Left ventricle myocardium inferior (tissue), 1 donor: ENCODE measurements at regions not wholly inside any gene's neighbourhood (a gene's known extent, or its start where the extent isn't known, plus 50 kb on each side); places are given as distances from the start of the nearest gene placed in this dataset.

Experiments
- DNase-seq: peaks from one replicate; pipeline ENCODE4 v3.0.0-alpha.2; 2020
- H3K27ac ChIP-seq: fragments of 200-600 bp; replicated peaks from 2 replicates; pipeline ENCODE4 v1.8.0; 2021
- H3K27me3 ChIP-seq: fragments of 200-600 bp; 2 replicates; pipeline ENCODE4 v1.8.0; 2021; ENCODE audit warnings: low read depth
- H3K36me3 ChIP-seq: fragments of 200-600 bp; 2 replicates; pipeline ENCODE4 v1.8.0; 2021
- H3K4me1 ChIP-seq: fragments of 200-600 bp; 2 replicates; pipeline ENCODE4 v1.8.0; 2021
- H3K4me3 ChIP-seq: fragments of 200-600 bp; 2 replicates; pipeline ENCODE4 v1.8.0; 2021; ENCODE audit warnings: mild to moderate bottlenecking, moderate library complexity
- H3K9me3 ChIP-seq: fragments of 200-600 bp; replicated peaks from 2 replicates; pipeline ENCODE4 v1.8.0; 2021
- intact Hi-C: fragments of 100-400 bp; cut with micrococcal nuclease; formaldehyde crosslinking; loops from one replicate; pipeline ENCODE4 v1.11.0; 2022
- TF ChIP-seq, protein P1 (sequence below): fragments of 200-600 bp; IDR thresholded peaks from 2 replicates; pipeline ENCODE4 v1.8.0; 2021; ENCODE audit warnings: antibody characterized with exemption, mild to moderate bottlenecking, borderline replicate concordance
- donor health status: DM: no; HTN: yes; CAD: no; lungs with severe emphysema.

DNA sequence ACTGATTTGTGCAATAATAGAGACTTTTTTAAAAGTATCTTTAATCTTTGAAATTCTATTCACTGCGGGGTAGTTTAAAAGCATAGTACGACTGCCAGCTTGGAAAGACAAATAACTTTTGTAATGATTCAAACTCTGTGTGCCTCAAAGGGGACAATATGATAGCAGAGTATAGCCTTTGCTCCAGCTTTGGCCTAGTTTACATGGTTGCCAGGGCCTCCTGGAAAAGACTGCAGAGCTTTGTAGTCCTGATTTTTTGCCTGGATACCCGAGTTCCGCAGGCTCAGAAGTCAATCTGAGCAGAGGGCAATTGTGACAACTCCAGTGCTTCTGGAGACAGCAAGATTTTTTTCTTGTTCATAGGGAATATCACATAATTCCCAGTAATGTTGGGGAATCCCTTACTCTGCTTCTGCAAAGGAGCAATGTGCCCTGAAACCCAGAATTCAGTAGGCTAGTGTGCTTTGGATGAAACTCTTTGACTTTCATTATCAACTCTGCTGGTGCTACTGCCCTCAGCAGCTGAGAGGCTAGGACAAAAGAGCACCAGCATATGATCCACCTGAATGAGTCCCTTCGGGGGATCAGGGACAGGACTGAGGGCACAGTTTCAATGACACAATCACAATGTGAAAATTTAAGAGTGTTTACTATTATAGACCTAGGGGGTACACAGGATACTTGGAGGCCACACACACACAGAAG, 768.1 kb downstream of the TMEM182 start:
- Histone ChIP-seq H3K9me3 (peaks cover 42% of the 10 kb centered on the region), H3K36me3 (no peaks in the 10 kb centered on the region), H3K27ac (no peak overlapping the region), H3K4me3 (no peak overlapping the region), H3K4me1 (no peaks in the 10 kb centered on the region), H3K27me3 (no peaks in the 10 kb centered on the region)
- DNase-seq = no peak
- intact Hi-C loops = no loop called here
- TF ChIP-seq, protein P1, sequence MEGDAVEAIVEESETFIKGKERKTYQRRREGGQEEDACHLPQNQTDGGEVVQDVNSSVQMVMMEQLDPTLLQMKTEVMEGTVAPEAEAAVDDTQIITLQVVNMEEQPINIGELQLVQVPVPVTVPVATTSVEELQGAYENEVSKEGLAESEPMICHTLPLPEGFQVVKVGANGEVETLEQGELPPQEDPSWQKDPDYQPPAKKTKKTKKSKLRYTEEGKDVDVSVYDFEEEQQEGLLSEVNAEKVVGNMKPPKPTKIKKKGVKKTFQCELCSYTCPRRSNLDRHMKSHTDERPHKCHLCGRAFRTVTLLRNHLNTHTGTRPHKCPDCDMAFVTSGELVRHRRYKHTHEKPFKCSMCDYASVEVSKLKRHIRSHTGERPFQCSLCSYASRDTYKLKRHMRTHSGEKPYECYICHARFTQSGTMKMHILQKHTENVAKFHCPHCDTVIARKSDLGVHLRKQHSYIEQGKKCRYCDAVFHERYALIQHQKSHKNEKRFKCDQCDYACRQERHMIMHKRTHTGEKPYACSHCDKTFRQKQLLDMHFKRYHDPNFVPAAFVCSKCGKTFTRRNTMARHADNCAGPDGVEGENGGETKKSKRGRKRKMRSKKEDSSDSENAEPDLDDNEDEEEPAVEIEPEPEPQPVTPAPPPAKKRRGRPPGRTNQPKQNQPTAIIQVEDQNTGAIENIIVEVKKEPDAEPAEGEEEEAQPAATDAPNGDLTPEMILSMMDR = no peak

DNA sequence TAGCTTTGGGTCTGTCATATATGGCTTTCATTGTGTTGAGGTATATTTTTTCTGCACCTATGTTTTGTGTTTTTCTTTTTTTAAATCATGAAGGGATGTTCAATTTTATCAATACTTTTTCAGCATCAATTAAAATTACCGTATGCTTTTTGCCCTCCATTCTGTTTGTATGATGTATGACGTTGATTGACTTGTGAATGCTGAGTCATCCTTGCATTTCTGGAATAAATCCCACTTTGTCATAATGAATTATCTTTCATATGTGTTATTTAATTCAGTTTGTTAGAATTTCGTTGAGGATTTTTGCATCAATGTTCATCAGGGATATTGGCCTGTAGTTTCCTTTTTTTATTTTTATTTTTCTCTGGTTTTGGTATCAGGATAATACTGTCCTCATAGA, 790.9 kb downstream of the TMEM182 start:
- Histone ChIP-seq H3K27me3 (no peaks in the 10 kb centered on the region), H3K9me3 (peaks cover 61% of the 10 kb centered on the region), H3K4me3 (no peak overlapping the region), H3K4me1 (no peaks in the 10 kb centered on the region), H3K36me3 (no peaks in the 10 kb centered on the region), H3K27ac (no peak overlapping the region)
- no peak for DNase-seq
- intact Hi-C loops = no loop called here
- TF ChIP-seq, protein P1 = no peak

DNA sequence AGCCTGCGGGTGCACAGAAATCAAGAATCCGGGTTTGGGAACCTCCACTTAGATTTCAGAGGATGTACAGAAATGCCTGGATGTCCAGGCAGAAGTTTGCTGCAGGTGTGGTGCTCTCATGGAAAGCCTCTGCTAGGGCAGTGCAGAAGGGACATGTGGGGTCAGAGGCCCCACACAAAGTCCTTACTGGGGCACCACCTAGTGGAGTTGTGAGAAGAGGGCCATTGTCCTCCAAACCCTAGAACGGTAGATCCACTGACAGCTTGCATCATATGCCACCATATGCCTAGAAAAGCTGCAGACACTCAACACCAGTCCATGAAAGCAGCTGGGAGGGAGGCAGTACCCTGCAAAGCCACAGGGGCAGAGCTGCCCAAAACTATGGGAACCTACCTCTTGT, 833.0 kb downstream of the TMEM182 start:
- Histone ChIP-seq H3K27ac (no peak overlapping the region), H3K4me3 (no peak overlapping the region), H3K27me3 (no peaks in the 10 kb centered on the region), H3K9me3 (peaks cover 57% of the 10 kb centered on the region), H3K4me1 (no peaks in the 10 kb centered on the region), H3K36me3 (no peaks in the 10 kb centered on the region)
- TF ChIP-seq, protein P1 = no peak
- intact Hi-C loops = no loop called here
- no peak for DNase-seq

DNA sequence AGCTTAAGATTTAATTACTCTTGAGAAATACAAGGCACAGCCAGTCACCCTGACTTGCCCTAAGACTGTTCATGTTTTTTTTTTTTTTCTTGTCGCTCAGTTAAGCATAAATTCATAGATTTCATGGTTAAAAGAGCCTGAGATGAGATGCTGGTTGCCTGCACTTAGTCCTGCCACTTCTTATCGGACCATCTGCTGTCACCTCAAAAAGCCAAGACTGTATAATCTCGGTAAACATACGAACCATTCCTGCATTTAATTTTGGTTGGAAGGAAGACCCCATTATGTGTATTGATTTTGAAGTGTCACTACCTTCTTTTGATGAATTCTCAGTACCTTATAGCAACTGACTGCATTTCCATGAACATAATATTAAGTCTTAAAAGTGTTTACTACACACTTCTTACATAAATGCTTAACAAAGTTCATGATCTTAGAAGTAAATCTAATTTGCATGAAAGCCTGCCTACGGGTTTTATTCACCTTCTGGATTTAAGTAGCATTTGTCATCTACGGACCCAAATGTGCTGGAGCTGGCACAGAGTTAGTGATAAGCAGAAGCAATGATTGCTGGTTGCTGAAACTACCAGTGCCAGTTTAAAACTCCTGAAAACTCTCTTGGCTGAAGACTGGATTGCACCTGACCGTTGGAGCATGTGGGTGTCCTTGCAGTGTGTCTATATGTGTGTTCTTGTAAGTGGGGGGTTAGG, 843.4 kb downstream of the TMEM182 start:
- DNase-seq = no peak
- Histone ChIP-seq H3K27ac (no peak overlapping the region), H3K36me3 (no peaks in the 10 kb centered on the region), H3K27me3 (no peaks in the 10 kb centered on the region), H3K9me3 (peaks cover 44% of the 10 kb centered on the region), H3K4me1 (no peaks in the 10 kb centered on the region), H3K4me3 (no peak overlapping the region)
- TF ChIP-seq, protein P1 = no peak
- intact Hi-C loops = no loop called here

DNA sequence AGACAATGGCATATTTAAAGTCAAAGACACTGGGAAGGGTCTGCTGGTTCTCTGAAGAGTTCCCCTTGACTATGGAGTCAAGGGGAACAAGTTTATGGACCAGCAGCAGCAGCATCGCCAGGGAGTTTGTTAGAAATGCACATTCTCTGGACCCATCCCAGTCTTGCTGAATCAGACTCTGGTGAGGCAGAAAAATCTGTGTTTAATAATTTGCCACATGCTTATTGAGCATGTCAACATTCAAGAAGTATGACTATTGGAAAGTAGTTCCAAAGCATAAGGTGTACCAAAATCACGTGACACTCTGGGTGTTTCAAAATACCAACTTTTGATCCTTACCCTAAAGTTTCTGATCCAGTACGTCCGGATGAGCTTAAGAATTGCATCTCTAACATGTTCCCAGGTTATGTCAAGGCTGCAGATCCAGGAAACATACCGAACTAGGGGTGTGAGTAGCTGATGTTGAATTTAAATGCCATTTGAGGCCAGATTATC, 853.8 kb downstream of the TMEM182 start:
- no peak for DNase-seq
- peaks cover 31% of the 10 kb centered on the region for H3K9me3 ChIP-seq
- TF ChIP-seq, protein P1 = no peak

More for the DNA sequence above, 853.8 kb downstream of the TMEM182 start:
- Histone ChIP-seq H3K27ac (no peak overlapping the region), H3K4me1 (no peaks in the 10 kb centered on the region), H3K27me3 (no peaks in the 10 kb centered on the region), H3K4me3 (no peak overlapping the region), H3K36me3 (no peaks in the 10 kb centered on the region)
- intact Hi-C loops = no loop called here
